ENCODE measurements at regions not wholly inside any gene's neighbourhood (a gene's known extent, or its start where the extent isn't known, plus 50 kb on each side); places are given as distances from the start of the nearest gene placed in this dataset.

- DNase-seq (ENCODE audit: low read depth in 2 of 2), result no peak
These were observed 1341.2 kb upstream of the SPRY2 start for GRCh38 chr13:81682081-81682630.

GRCh38 chr13:81677857-81678256 is 1336.9 kb upstream of the SPRY2 start:
- no peak for DNase-seq (ENCODE audit: low read depth in 2 of 2)

GRCh38 chr13:81676008-81676407 is 1335.1 kb upstream of the SPRY2 start:
- no peak for DNase-seq (ENCODE audit: low read depth in 2 of 2)

- no peak for DNase-seq (ENCODE audit: low read depth in 2 of 2)
These were observed 1330.1 kb upstream of the SPRY2 start for GRCh38 chr13:81671064-81671463.

GRCh38 chr13:81670048-81670447 is 1329.1 kb upstream of the SPRY2 start:
- no peak for DNase-seq (ENCODE audit: low read depth in 2 of 2)

GRCh38 chr13:81664872-81665271 is 1323.9 kb upstream of the SPRY2 start:
- DNase-seq (ENCODE audit: low read depth in 2 of 2), result no peak

GRCh38 chr13:81659984-81660383 is 1319.1 kb upstream of the SPRY2 start:
- no peak for DNase-seq (ENCODE audit: low read depth in 2 of 2)

- DNase-seq (ENCODE audit: low read depth in 2 of 2), result no peak
These were observed 1317.9 kb upstream of the SPRY2 start for GRCh38 chr13:81658598-81659370.

GRCh38 chr13:81639984-81640582 is 1299.2 kb upstream of the SPRY2 start:
- no peak for DNase-seq (ENCODE audit: low read depth in 2 of 2)

GRCh38 chr13:81637457-81637856 is 1296.5 kb upstream of the SPRY2 start:
- DNase-seq (ENCODE audit: low read depth in 2 of 2), result no peak

- DNase-seq (ENCODE audit: low read depth in 2 of 2), result no peak
These were observed 1295.2 kb upstream of the SPRY2 start for GRCh38 chr13:81636120-81636519.

GRCh38 chr13:81615031-81615430 is 1274.1 kb upstream of the SPRY2 start:
- no peak for DNase-seq (ENCODE audit: low read depth in 2 of 2)

GRCh38 chr13:81610644-81611043 is 1269.7 kb upstream of the SPRY2 start:
- no peak for DNase-seq (ENCODE audit: low read depth in 2 of 2)

- DNase-seq (ENCODE audit: low read depth in 2 of 2), result no peak
These were observed 1268.4 kb upstream of the SPRY2 start for GRCh38 chr13:81609335-81609734.

GRCh38 chr13:81606074-81606473 is 1265.1 kb upstream of the SPRY2 start:
- no peak for DNase-seq (ENCODE audit: low read depth in 2 of 2)

GRCh38 chr13:81602241-81602640 is 1261.3 kb upstream of the SPRY2 start:
- no peak for DNase-seq (ENCODE audit: low read depth in 2 of 2)

GRCh38 chr13:81597101-81597500 is 1256.2 kb upstream of the SPRY2 start:
- no peak for DNase-seq (ENCODE audit: low read depth in 2 of 2)

- DNase-seq (ENCODE audit: low read depth in 2 of 2), result no peak
These were observed 1255.4 kb upstream of the SPRY2 start for GRCh38 chr13:81596224-81596753.

- DNase-seq (ENCODE audit: low read depth in 2 of 2), result no peak
These were observed 1250.7 kb upstream of the SPRY2 start for GRCh38 chr13:81591528-81592220.

GRCh38 chr13:81582381-81582780 is 1241.5 kb upstream of the SPRY2 start:
- DNase-seq (ENCODE audit: low read depth in 2 of 2), result no peak

GRCh38 chr13:81577601-81578195 is 1236.8 kb upstream of the SPRY2 start:
- DNase-seq (ENCODE audit: low read depth in 2 of 2), result no peak

GRCh38 chr13:81568824-81569223 is 1227.9 kb upstream of the SPRY2 start:
- no peak for DNase-seq (ENCODE audit: low read depth in 2 of 2)
